HEK293 (cell line): ENCODE measurements at regions not wholly inside any gene's neighbourhood (a gene's known extent, or its start where the extent isn't known, plus 50 kb on each side); places are given as distances from the start of the nearest gene placed in this dataset.

Source experiments
- EGR2 ChIP-seq: fragments of 450-650 bp; formaldehyde crosslinking; IDR thresholded peaks from 2 replicates; pipeline ENCODE4 v1.5.1; 2016; ENCODE audit warnings: low read depth, missing biosample characterization, missing genetic modification characterization
- GFI1B ChIP-seq: fragments of 450-650 bp; formaldehyde crosslinking; IDR thresholded peaks from 2 replicates; pipeline ENCODE4 v1.5.1; 2016; ENCODE audit warnings: missing biosample characterization, missing genetic modification characterization
- GLI2 ChIP-seq: fragments of 450-650 bp; formaldehyde crosslinking; IDR thresholded peaks from 2 replicates; pipeline ENCODE4; 2017; ENCODE audit warnings: missing biosample characterization, missing genetic modification characterization, low read depth, borderline replicate concordance
- KLF17 ChIP-seq: fragments of 450-650 bp; formaldehyde crosslinking; IDR thresholded peaks from 2 replicates; pipeline ENCODE4 v1.5.1; 2016; ENCODE audit warnings: missing biosample characterization, missing genetic modification characterization
- KLF7 ChIP-seq: fragments of 450-650 bp; formaldehyde crosslinking; IDR thresholded peaks from 2 replicates; pipeline ENCODE4 v1.5.1; 2016; ENCODE audit warnings: missing biosample characterization, missing genetic modification characterization, borderline replicate concordance
- RBAK ChIP-seq: fragments of 450-650 bp; formaldehyde crosslinking; IDR thresholded peaks from 2 replicates; pipeline ENCODE4 v1.5.1; 2016; ENCODE audit warnings: missing biosample characterization, missing genetic modification characterization
- SETDB1 ChIP-seq: IDR thresholded peaks from one replicate; pipeline ENCODE4 v1.6.1; 2017; ENCODE audit warnings: mild to moderate bottlenecking, low read length, moderate library complexity, mixed read lengths; ENCODE audit not compliant: insufficient read length
- SP3 ChIP-seq: fragments of 450-650 bp; formaldehyde crosslinking; IDR thresholded peaks from 2 replicates; pipeline ENCODE4 v1.5.1; 2016; ENCODE audit warnings: missing biosample characterization, missing genetic modification characterization
- SP7 ChIP-seq: fragments of 450-650 bp; formaldehyde crosslinking; IDR thresholded peaks from 2 replicates; pipeline ENCODE4 v1.5.1; 2016; ENCODE audit warnings: missing biosample characterization, missing genetic modification characterization
- TCF7L2 ChIP-seq: IDR thresholded peaks from 2 replicates; pipeline ENCODE4 v1.6.1; 2011; ENCODE audit warnings: low read depth, mild to moderate bottlenecking, inconsistent platforms, low read length, moderate library complexity, borderline replicate concordance
- YY1 ChIP-seq: fragments of 450-650 bp; formaldehyde crosslinking; IDR thresholded peaks from 2 replicates; pipeline ENCODE4 v1.5.1; 2018; ENCODE audit warnings: missing biosample characterization, missing genetic modification characterization
- YY2 ChIP-seq: fragments of 450-650 bp; formaldehyde crosslinking; IDR thresholded peaks from 2 replicates; pipeline ENCODE4 v1.5.1; 2016; ENCODE audit warnings: missing biosample characterization, missing genetic modification characterization
- ZBTB48 ChIP-seq: fragments of 450-650 bp; formaldehyde crosslinking; IDR thresholded peaks from 2 replicates; pipeline ENCODE4 v1.5.1; 2016; ENCODE audit warnings: missing biosample characterization, missing genetic modification characterization
- ZBTB8A ChIP-seq: fragments of 450-650 bp; formaldehyde crosslinking; IDR thresholded peaks from 2 replicates; pipeline ENCODE4 v1.5.1; 2016; ENCODE audit warnings: missing biosample characterization, missing genetic modification characterization
- ZFHX2 ChIP-seq: fragments of 450-650 bp; formaldehyde crosslinking; conservative IDR thresholded peaks from 2 replicates; pipeline ENCODE4 v1.5.1; 2016; ENCODE audit warnings: missing biosample characterization, missing genetic modification characterization
- ZFP41 ChIP-seq: fragments of 450-650 bp; formaldehyde crosslinking; IDR thresholded peaks from 2 replicates; pipeline ENCODE4 v1.5.1; 2016; ENCODE audit warnings: missing biosample characterization, missing genetic modification characterization, borderline replicate concordance
- ZNF10 ChIP-seq: fragments of 450-650 bp; formaldehyde crosslinking; IDR thresholded peaks from 2 replicates; pipeline ENCODE4 v1.5.1; 2017; ENCODE audit warnings: missing biosample characterization, missing genetic modification characterization
- ZNF114 ChIP-seq: fragments of 450-650 bp; formaldehyde crosslinking; IDR thresholded peaks from 2 replicates; pipeline ENCODE4 v1.5.0; 2017; ENCODE audit warnings: missing biosample characterization, missing genetic modification characterization
- ZNF121 ChIP-seq: fragments of 450-650 bp; formaldehyde crosslinking; IDR thresholded peaks from 2 replicates; pipeline ENCODE4 v1.5.1; 2016; ENCODE audit warnings: missing biosample characterization, missing genetic modification characterization
- ZNF133 ChIP-seq: fragments of 450-650 bp; formaldehyde crosslinking; IDR thresholded peaks from 2 replicates; pipeline ENCODE4 v1.5.1; 2016; ENCODE audit warnings: missing biosample characterization, missing genetic modification characterization
- ZNF146 ChIP-seq: fragments of 450-650 bp; formaldehyde crosslinking; IDR thresholded peaks from 2 replicates; pipeline ENCODE4 v1.5.1; 2016; ENCODE audit warnings: missing biosample characterization, missing genetic modification characterization
- ZNF16 ChIP-seq: fragments of 450-650 bp; formaldehyde crosslinking; IDR thresholded peaks from 2 replicates; pipeline ENCODE4 v1.5.1; 2016; ENCODE audit warnings: low read depth, missing biosample characterization, missing genetic modification characterization
- ZNF175 ChIP-seq: fragments of 450-650 bp; formaldehyde crosslinking; IDR thresholded peaks from 2 replicates; pipeline ENCODE4 v1.5.1; 2016; ENCODE audit warnings: missing biosample characterization, missing genetic modification characterization
- ZNF24 ChIP-seq: fragments of 450-650 bp; formaldehyde crosslinking; IDR thresholded peaks from 2 replicates; pipeline ENCODE4 v1.5.1; 2016; ENCODE audit warnings: missing biosample characterization, missing genetic modification characterization
- ZNF292 ChIP-seq: fragments of 450-650 bp; formaldehyde crosslinking; IDR thresholded peaks from 2 replicates; pipeline ENCODE4 v1.5.1; 2016; ENCODE audit warnings: low read depth, missing biosample characterization, missing genetic modification characterization, borderline replicate concordance
- ZNF324 ChIP-seq: fragments of 450-650 bp; formaldehyde crosslinking; IDR thresholded peaks from 2 replicates; pipeline ENCODE4 v1.5.1; 2016; ENCODE audit warnings: missing biosample characterization, missing genetic modification characterization
- ZNF341 ChIP-seq: fragments of 450-650 bp; formaldehyde crosslinking; IDR thresholded peaks from 2 replicates; pipeline ENCODE4; 2016; ENCODE audit warnings: low read depth, missing biosample characterization, missing genetic modification characterization
- ZNF394 ChIP-seq: fragments of 450-650 bp; formaldehyde crosslinking; IDR thresholded peaks from 2 replicates; pipeline ENCODE4 v1.5.1; 2016; ENCODE audit warnings: missing biosample characterization, missing genetic modification characterization, mild to moderate bottlenecking, moderate library complexity, borderline replicate concordance
- ZNF416 ChIP-seq: fragments of 450-650 bp; formaldehyde crosslinking; IDR thresholded peaks from 2 replicates; pipeline ENCODE4 v1.5.1; 2016; ENCODE audit warnings: missing biosample characterization, missing genetic modification characterization
- ZNF433 ChIP-seq: fragments of 450-650 bp; formaldehyde crosslinking; IDR thresholded peaks from 2 replicates; pipeline ENCODE4 v1.5.1; 2016; ENCODE audit warnings: missing biosample characterization, missing genetic modification characterization, low read depth
- ZNF510 ChIP-seq: fragments of 450-650 bp; formaldehyde crosslinking; IDR thresholded peaks from 2 replicates; pipeline ENCODE4 v1.5.1; 2018; ENCODE audit warnings: mild to moderate bottlenecking, missing genetic modification characterization, missing biosample characterization; ENCODE audit not compliant: insufficient replicate concordance
- ZNF513 ChIP-seq: fragments of 450-650 bp; IDR thresholded peaks from 2 replicates; pipeline ENCODE4 v1.5.1; 2018; ENCODE audit warnings: missing biosample characterization, missing genetic modification characterization
- ZNF664 ChIP-seq: fragments of 450-650 bp; formaldehyde crosslinking; IDR thresholded peaks from 2 replicates; pipeline ENCODE4 v1.5.1; 2016; ENCODE audit warnings: missing biosample characterization, missing genetic modification characterization
- ZXDB ChIP-seq: fragments of 450-650 bp; formaldehyde crosslinking; IDR thresholded peaks from 2 replicates; pipeline ENCODE4 v1.5.1; 2016; ENCODE audit warnings: missing biosample characterization, missing genetic modification characterization
- TF ChIP-seq, protein P1 (sequence below): fragments of 450-650 bp; formaldehyde crosslinking; optimal IDR thresholded peaks from 2 replicates; pipeline ENCODE3; 2016; ENCODE audit warnings: missing biosample characterization, mild to moderate bottlenecking, missing genetic modification characterization
- TF ChIP-seq, protein P2 (sequence below): fragments of 450-650 bp; formaldehyde crosslinking; IDR thresholded peaks from 2 replicates; pipeline ENCODE4 v1.5.1; 2016; ENCODE audit warnings: missing biosample characterization, missing genetic modification characterization, borderline replicate concordance
- TF ChIP-seq, protein P3 (sequence below): fragments of 450-650 bp; formaldehyde crosslinking; IDR thresholded peaks from 2 replicates; pipeline ENCODE4 v1.5.1; 2016; ENCODE audit warnings: missing biosample characterization, missing genetic modification characterization

- TF ChIP-seq ZXDB (peak; percentile 48; the same call in 1 of the 2 replicates), ZNF433 (tag by site-specific recombination) (no peak), ZNF121 (no peak), ZNF146 (tag by site-specific recombination) (no peak), ZNF292 (tag by site-specific recombination) (no peak), ZNF16 (no peak), ZNF10 (tag by site-specific recombination) (no peak), SP3 (tag by site-specific recombination) (no peak), ZBTB8A (tag by site-specific recombination) (no peak), ZFHX2 (tag by site-specific recombination) (no peak), ZNF510 (tag by site-specific recombination) (no peak), TCF7L2 (no peak), EGR2 (tag by site-specific recombination) (no peak), ZFP41 (no peak), SP7 (tag by site-specific recombination) (peak; percentile 71), ZNF664 (no peak), SETDB1 (no peak), ZNF416 (tag by site-specific recombination) (no peak), ZNF114 (tag by site-specific recombination) (no peak), ZNF513 (no peak), ZNF394 (tag by site-specific recombination) (0 out of 2 replicates have a peak, but pooled peaks have one; percentile 11), KLF7 (no peak), ZNF175 (tag by site-specific recombination) (no peak), ZBTB48 (tag by site-specific recombination) (no peak), YY1 (tag by site-specific recombination) (no peak), KLF17 (tag by site-specific recombination) (no peak), ZNF24 (tag by site-specific recombination) (no peak), GLI2 (no peak), ZNF324 (tag by site-specific recombination) (no peak), GFI1B (tag by site-specific recombination) (no peak), YY2 (no peak), ZNF341 (no peak), RBAK (tag by site-specific recombination) (no peak), ZNF133 (tag by site-specific recombination) (no peak)
- TF ChIP-seq, protein P1, sequence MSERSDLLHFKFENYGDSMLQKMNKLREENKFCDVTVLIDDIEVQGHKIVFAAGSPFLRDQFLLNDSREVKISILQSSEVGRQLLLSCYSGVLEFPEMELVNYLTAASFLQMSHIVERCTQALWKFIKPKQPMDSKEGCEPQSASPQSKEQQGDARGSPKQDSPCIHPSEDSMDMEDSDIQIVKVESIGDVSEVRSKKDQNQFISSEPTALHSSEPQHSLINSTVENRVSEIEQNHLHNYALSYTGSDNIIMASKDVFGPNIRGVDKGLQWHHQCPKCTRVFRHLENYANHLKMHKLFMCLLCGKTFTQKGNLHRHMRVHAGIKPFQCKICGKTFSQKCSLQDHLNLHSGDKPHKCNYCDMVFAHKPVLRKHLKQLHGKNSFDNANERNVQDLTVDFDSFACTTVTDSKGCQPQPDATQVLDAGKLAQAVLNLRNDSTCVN (tag by site-specific recombination): no peak
- TF ChIP-seq, protein P2, sequence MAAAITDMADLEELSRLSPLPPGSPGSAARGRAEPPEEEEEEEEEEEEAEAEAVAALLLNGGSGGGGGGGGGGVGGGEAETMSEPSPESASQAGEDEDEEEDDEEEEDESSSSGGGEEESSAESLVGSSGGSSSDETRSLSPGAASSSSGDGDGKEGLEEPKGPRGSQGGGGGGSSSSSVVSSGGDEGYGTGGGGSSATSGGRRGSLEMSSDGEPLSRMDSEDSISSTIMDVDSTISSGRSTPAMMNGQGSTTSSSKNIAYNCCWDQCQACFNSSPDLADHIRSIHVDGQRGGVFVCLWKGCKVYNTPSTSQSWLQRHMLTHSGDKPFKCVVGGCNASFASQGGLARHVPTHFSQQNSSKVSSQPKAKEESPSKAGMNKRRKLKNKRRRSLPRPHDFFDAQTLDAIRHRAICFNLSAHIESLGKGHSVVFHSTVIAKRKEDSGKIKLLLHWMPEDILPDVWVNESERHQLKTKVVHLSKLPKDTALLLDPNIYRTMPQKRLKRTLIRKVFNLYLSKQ: no peak
- TF ChIP-seq, protein P3, sequence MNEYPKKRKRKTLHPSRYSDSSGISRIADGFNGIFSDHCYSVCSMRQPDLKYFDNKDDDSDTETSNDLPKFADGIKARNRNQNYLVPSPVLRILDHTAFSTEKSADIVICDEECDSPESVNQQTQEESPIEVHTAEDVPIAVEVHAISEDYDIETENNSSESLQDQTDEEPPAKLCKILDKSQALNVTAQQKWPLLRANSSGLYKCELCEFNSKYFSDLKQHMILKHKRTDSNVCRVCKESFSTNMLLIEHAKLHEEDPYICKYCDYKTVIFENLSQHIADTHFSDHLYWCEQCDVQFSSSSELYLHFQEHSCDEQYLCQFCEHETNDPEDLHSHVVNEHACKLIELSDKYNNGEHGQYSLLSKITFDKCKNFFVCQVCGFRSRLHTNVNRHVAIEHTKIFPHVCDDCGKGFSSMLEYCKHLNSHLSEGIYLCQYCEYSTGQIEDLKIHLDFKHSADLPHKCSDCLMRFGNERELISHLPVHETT (tag by site-specific recombination): no peak
These were observed 303.9 kb upstream of the EDIL3 start (continued) for GRCh38 chr5:84688566-84688965.
